ENCODE measurements at regions not wholly inside any gene's neighbourhood (a gene's known extent, or its start where the extent isn't known, plus 50 kb on each side); places are given as distances from the start of the nearest gene placed in this dataset.

GRCh38 chr1:4972761-4973320 is 318.4 kb downstream of the AJAP1 start:
- TF ChIP-seq CTCF (IDR thresholded peaks at IDR 0.05; ENCODE audit: low read depth, low read length, missing input control) = no peak
- TF ChIP-seq ZBTB33 (IDR thresholded peaks at IDR 0.05) = no peak
- no peak for TF ChIP-seq FOXA1 (IDR thresholded peaks at IDR 0.05)
- TF ChIP-seq YY1 (IDR thresholded peaks at IDR 0.05) = no peak
- no peak for TF ChIP-seq REST (IDR thresholded peaks at IDR 0.05)
- no peak for TF ChIP-seq TAF1 (conservative IDR thresholded peaks at IDR 0.05)
- no peak for TF ChIP-seq RXRA (IDR thresholded peaks at IDR 0.05)
